SK-N-MC (cell line): ENCODE measurements at regions not wholly inside any gene's neighbourhood (a gene's known extent, or its start where the extent isn't known, plus 50 kb on each side); places are given as distances from the start of the nearest gene placed in this dataset.

Experiments used
- DNase-seq: peaks from one replicate; pipeline ENCODE4 v3.0.0-alpha.2; 2011; ENCODE audit warnings: low read depth, low spot score
- H3K27ac ChIP-seq: fragments of 200-600 bp; sonication (generic); 2 replicates; pipeline ENCODE4 v1.5.1; 2016; ENCODE audit warnings: mixed run types
- H3K36me3 ChIP-seq: fragments of 200-600 bp; sonication (generic); 2 replicates; pipeline ENCODE4 v1.6.1; 2017; ENCODE audit warnings: antibody characterized with exemption, low read length, mixed read lengths; ENCODE audit not compliant: insufficient read depth
- H3K4me3 ChIP-seq: fragments of 200-600 bp; sonication (generic); 2 replicates; pipeline ENCODE4 v1.5.1; 2016
- H3K9ac ChIP-seq: fragments of 200-600 bp; sonication (generic); 2 replicates; pipeline ENCODE4 v1.8.0; 2017; ENCODE audit warnings: mixed run types, mixed read lengths; ENCODE audit not compliant: insufficient read length
- H3K9me3 ChIP-seq: fragments of 200-600 bp; sonication (generic); 2 replicates; pipeline ENCODE4 v1.6.1; 2017; ENCODE audit warnings: low read depth, mild to moderate bottlenecking, antibody characterized with exemption, low read length, moderate library complexity, mixed read lengths
- EZH2 ChIP-seq: fragments of 200-600 bp; sonication (generic); IDR thresholded peaks from one replicate; pipeline ENCODE4 v1.6.1; 2017; ENCODE audit warnings: antibody characterized with exemption
- FOXP2 ChIP-seq: optimal IDR thresholded peaks from 2 replicates; pipeline ENCODE3; 2011; ENCODE audit warnings: mild to moderate bottlenecking, moderate library complexity; ENCODE audit not compliant: insufficient read depth; ENCODE audit errors: extremely low read length, control extremely low read depth
- POLR2AphosphoS5 ChIP-seq: IDR thresholded peaks from 2 replicates; pipeline ENCODE4 v1.6.1; 2012; ENCODE audit warnings: mild to moderate bottlenecking, low read depth, low read length, borderline replicate concordance

DNA sequence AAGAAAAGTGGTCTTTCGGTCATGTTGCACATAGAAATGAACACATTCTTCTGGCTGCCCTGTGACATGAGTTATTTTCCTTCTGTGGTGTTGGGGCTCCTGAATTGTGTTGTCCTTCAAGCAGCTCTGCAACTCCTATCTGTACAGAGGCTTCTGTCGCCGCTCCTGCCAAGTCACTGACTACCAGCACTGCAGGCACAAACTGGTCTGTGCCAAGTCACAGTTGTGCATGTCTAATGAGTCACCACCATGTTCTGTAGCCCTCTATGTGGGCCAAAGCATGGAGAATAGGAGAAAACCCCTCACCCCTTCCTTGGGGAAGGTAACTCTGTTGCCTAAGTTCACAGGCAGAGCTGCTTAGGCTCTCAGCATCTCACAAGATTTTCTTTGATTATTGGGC, 283.3 kb downstream of the RPL10L start:
- no peaks in the 10 kb centered on the region for H3K9me3 ChIP-seq
- no peak overlapping the region for H3K9ac ChIP-seq
- no peaks in the 10 kb centered on the region for H3K36me3 ChIP-seq
- no peak for DNase-seq
- no peak overlapping the region for H3K27ac ChIP-seq
- TF ChIP-seq FOXP2: no peak
- no peak for TF ChIP-seq POLR2AphosphoS5
- no peak for TF ChIP-seq EZH2
- no peak overlapping the region for H3K4me3 ChIP-seq

GRCh38 chr14:46352844-46353243, 298.7 kb downstream of the RPL10L start:
- no peak for DNase-seq
- H3K36me3 ChIP-seq: no peaks in the 10 kb centered on the region

DNA sequence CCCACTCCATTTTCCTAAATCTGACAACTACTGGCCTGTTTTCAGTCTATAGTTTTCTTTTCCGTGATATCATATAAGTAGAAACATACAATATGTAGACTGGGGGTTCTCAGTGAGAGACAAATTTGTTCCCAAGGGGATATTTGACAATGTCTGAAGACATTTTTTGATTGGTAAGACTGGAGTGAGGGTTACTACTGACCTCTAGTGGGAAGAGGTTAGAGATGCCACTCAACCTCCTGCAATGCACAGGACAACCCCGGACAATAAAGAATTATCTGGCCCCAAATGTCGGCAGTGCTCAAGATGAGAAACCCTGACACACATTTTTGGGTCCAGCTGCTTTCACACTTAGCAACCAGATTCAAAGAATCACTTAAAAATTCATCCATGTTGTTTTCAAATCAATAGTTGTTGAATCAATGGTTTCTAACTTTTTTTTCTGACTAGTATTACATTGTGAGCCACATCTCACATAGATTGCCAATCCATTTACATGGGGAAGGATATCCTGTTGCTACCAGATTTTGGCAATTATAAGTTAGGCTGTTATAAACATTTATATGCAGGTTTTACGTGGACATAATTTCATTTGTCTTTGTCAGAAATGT, 307.1 kb downstream of the RPL10L start:
- Histone ChIP-seq H3K36me3 (no peaks in the 10 kb centered on the region), H3K27ac (no peak overlapping the region), H3K9me3 (no peaks in the 10 kb centered on the region), H3K4me3 (no peak overlapping the region), H3K9ac (no peak overlapping the region)
- DNase-seq: no peak
- TF ChIP-seq EZH2: no peak
- TF ChIP-seq FOXP2: no peak
- no peak for TF ChIP-seq POLR2AphosphoS5

More at GRCh38 chr14:46352844-46353243, 298.7 kb downstream of the RPL10L start:
- Histone ChIP-seq H3K9me3 (no peaks in the 10 kb centered on the region), H3K9ac (no peak overlapping the region), H3K27ac (no peak overlapping the region), H3K4me3 (no peak overlapping the region)
- TF ChIP-seq EZH2: no peak
- TF ChIP-seq POLR2AphosphoS5: no peak
- TF ChIP-seq FOXP2: no peak

GRCh38 chr14:46325777-46326176, 325.8 kb downstream of the RPL10L start:
- no peaks in the 10 kb centered on the region for H3K9me3 ChIP-seq
- H3K9ac ChIP-seq: no peak overlapping the region
- H3K36me3 ChIP-seq: no peaks in the 10 kb centered on the region
- H3K4me3 ChIP-seq: no peak overlapping the region
- DNase-seq: no peak
- TF ChIP-seq POLR2AphosphoS5 (no peak), EZH2 (no peak), FOXP2 (no peak)
- no peak overlapping the region for H3K27ac ChIP-seq

DNA sequence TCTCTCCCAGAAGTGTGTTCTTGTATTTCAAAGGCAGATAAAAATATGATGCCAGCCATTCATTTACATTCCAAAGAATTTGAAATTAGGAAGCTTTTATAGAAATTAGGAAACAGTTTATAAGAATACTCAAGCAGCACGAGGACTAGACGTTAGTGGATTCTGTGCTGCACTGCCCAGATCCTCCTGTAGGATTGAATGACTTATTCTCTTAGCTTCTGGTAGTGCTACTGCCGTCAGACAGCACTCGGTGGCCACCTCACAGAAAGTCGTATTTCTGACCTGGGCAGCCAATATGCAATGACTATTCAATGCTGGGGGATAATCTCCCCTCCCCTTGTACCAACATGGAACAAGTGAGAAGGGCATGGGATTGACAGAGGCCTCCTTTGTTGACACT, 326.4 kb downstream of the RPL10L start:
- no peak overlapping the region for H3K27ac ChIP-seq
- no peaks in the 10 kb centered on the region for H3K36me3 ChIP-seq
- H3K9me3 ChIP-seq: no peaks in the 10 kb centered on the region
- TF ChIP-seq FOXP2: no peak
- TF ChIP-seq POLR2AphosphoS5: no peak
- no peak for TF ChIP-seq EZH2
- no peak overlapping the region for H3K9ac ChIP-seq
- no peak overlapping the region for H3K4me3 ChIP-seq
- no peak for DNase-seq

DNA sequence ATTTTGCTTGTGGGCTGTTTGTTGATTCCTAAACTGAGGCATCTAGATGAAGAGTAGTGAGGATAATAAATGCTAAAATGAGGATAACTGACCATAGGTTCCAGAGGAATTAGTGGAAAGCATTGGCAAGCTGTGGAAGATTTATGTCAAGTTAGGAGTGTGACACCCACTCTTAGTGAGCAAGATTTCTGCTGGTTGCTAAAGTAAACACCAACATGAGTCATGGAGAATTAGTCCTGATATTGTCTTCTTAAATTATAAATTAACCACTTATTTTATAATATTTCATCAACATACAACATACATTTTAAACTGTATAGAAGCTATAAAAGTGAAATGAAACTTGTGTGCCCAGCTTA, 328.2 kb downstream of the RPL10L start:
- no peak for TF ChIP-seq POLR2AphosphoS5
- TF ChIP-seq EZH2: no peak
- TF ChIP-seq FOXP2: no peak
- Histone ChIP-seq H3K9me3 (no peaks in the 10 kb centered on the region), H3K36me3 (no peaks in the 10 kb centered on the region), H3K27ac (no peak overlapping the region), H3K9ac (no peak overlapping the region), H3K4me3 (no peak overlapping the region)
- DNase-seq: no peak

DNA sequence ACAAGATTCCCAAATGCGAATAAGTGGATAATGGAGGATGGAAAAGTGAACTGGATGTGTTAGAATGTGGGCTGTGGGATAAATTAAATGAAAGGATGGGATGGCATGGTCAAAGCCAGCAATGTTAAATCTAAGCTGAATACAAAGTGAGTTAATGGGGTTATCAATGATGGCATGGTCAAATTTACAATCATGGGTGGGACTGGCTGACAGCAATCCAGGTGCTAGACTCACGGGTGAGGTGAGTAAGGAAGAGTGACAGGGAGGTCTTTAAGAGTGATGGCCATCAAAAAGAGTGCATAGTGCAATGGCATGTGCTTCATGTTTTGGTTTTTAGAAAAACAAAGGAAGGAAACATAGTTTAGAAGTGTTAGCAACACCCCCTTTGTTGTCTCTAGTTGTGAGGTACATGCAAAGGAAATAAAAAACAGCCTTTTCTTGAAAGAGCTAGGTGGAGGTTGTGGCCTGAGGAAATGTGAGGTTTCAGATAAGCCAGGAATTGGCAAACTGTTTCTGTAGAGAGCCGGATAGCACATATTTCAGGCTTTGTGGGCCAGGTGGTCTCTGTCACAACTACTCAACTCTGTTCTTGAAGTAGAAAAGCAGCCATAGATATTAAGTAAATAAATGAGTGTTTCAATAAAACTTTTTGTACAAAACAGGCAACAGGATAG, 328.7 kb downstream of the RPL10L start:
- no peaks in the 10 kb centered on the region for H3K36me3 ChIP-seq
- no peaks in the 10 kb centered on the region for H3K9me3 ChIP-seq
- no peak for DNase-seq
- no peak overlapping the region for H3K27ac ChIP-seq
- TF ChIP-seq FOXP2 (no peak), EZH2 (no peak), POLR2AphosphoS5 (no peak)
- H3K4me3 ChIP-seq: no peak overlapping the region
- H3K9ac ChIP-seq: no peak overlapping the region

- TF ChIP-seq FOXP2 (no peak), EZH2 (no peak), POLR2AphosphoS5 (no peak)
- H3K9me3 ChIP-seq: no peaks in the 10 kb centered on the region
- no peaks in the 10 kb centered on the region for H3K36me3 ChIP-seq
- no peak overlapping the region for H3K9ac ChIP-seq
- no peak overlapping the region for H3K27ac ChIP-seq
- H3K4me3 ChIP-seq: no peak overlapping the region
- DNase-seq: no peak
These were observed 329.5 kb downstream of the RPL10L start for GRCh38 chr14:46322076-46322475.
